OCI-LY1 (cell line): ENCODE measurements at regions not wholly inside any gene's neighbourhood (a gene's known extent, or its start where the extent isn't known, plus 50 kb on each side); places are given as distances from the start of the nearest gene placed in this dataset.

Experiments
- H2AFZ ChIP-seq: fragments of 200-600 bp; sonication (generic), shearing (Covaris generic); 2 replicates; pipeline ENCODE4 v1.6.0; 2014; ENCODE audit warnings: antibody characterized with exemption, mild to moderate bottlenecking, low read length
- H3F3A ChIP-seq: fragments of 200-600 bp; sonication (generic), shearing (Covaris generic); 2 replicates; pipeline ENCODE4 v1.6.0; 2014; ENCODE audit warnings: mild to moderate bottlenecking, antibody characterized with exemption, low read length, moderate library complexity; ENCODE audit not compliant: insufficient read depth
- H3K27ac ChIP-seq: fragments of 200-600 bp; sonication (generic); 2 replicates; pipeline ENCODE4 v1.5.1; 2014; ENCODE audit warnings: low read length, mixed run types, mild to moderate bottlenecking, low read depth; ENCODE audit not compliant: poor library complexity, severe bottlenecking
- H3K27me3 ChIP-seq: fragments of 200-600 bp; sonication (generic); 2 replicates; pipeline ENCODE4 v1.6.0; 2014; ENCODE audit warnings: antibody characterized with exemption, mild to moderate bottlenecking, low read length, moderate library complexity; ENCODE audit not compliant: insufficient read depth
- H3K36me3 ChIP-seq: fragments of 200-600 bp; sonication (generic); 2 replicates; pipeline ENCODE4 v1.6.1; 2014; ENCODE audit warnings: mild to moderate bottlenecking, antibody characterized with exemption, low read length, moderate library complexity, mixed read lengths; ENCODE audit not compliant: insufficient read depth
- H3K4me1 ChIP-seq: fragments of 200-600 bp; sonication (generic); 2 replicates; pipeline ENCODE4 v1.5.1; 2014; ENCODE audit warnings: mild to moderate bottlenecking, low read length, moderate library complexity; ENCODE audit not compliant: insufficient read depth, severe bottlenecking
- H3K4me2 ChIP-seq: fragments of 200-600 bp; sonication (generic), shearing (Covaris generic); 2 replicates; pipeline ENCODE4 v1.6.1; 2014; ENCODE audit warnings: low read length
- H3K4me3 ChIP-seq: fragments of 200-600 bp; sonication (generic); 2 replicates; pipeline ENCODE4 v1.5.1; 2014; ENCODE audit warnings: low read length, low read depth, mild to moderate bottlenecking, mixed read lengths; ENCODE audit not compliant: poor library complexity, severe bottlenecking
- H3K79me2 ChIP-seq: fragments of 200-600 bp; shearing (Covaris generic); 2 replicates; pipeline ENCODE4 v1.6.1; 2016; ENCODE audit warnings: mixed run types, low read length, mixed read lengths; ENCODE audit not compliant: insufficient read depth
- H3K9ac ChIP-seq: fragments of 200-600 bp; sonication (generic), shearing (Covaris generic); 2 replicates; pipeline ENCODE4 v1.6.1; 2014; ENCODE audit warnings: mild to moderate bottlenecking, low read length, mixed read lengths
- H3K9me2 ChIP-seq: fragments of 200-600 bp; sonication (generic), shearing (Covaris generic); 2 replicates; pipeline ENCODE4 v1.6.1; 2014; ENCODE audit warnings: low read depth, mild to moderate bottlenecking, low read length, mixed read lengths
- H3K9me3 ChIP-seq: fragments of 200-600 bp; shearing (Covaris generic); 2 replicates; pipeline ENCODE4 v1.6.1; 2014; ENCODE audit warnings: low read length, mixed read lengths
- H4K20me1 ChIP-seq: fragments of 200-600 bp; sonication (generic), shearing (Covaris generic); 2 replicates; pipeline ENCODE4 v1.6.0; 2016; ENCODE audit warnings: mild to moderate bottlenecking, low read length; ENCODE audit not compliant: insufficient read depth
- EZH2 ChIP-seq: fragments of 200-600 bp; sonication (generic), shearing (Covaris generic); IDR thresholded peaks from 2 replicates; pipeline ENCODE4 v1.8.0; 2017; ENCODE audit warnings: borderline replicate concordance, mixed run types, mild to moderate bottlenecking, antibody characterized with exemption, low read length, moderate library complexity, mixed read lengths
- TF ChIP-seq, protein P1 (sequence below): fragments of 200-600 bp; sonication (generic), shearing (Covaris generic); IDR thresholded peaks from 2 replicates; pipeline ENCODE4 v1.5.1; 2017; ENCODE audit warnings: mild to moderate bottlenecking, antibody characterized with exemption, low read length, moderate library complexity, mixed read lengths

DNA sequence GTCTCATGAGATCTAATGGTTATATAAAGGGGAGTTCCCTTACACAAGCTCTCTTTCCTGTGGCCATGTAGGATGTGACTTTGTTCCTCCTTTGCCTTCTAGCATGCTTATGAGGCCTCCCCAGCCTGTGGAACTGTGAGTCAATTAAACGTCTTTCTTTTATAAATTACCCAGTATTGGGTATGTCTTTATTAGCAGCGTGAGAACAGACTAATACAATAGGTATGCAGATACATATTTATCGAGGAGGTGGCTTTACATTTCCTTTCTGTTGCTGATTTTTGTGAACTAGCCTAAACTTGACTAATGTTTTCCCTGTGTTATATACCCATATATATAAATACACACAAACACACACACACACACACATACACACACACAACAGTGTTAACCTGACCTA is 80.2 kb downstream of the VCX2 start:
- Histone ChIP-seq H3K27me3 (no peaks in the 10 kb centered on the region), H3K9me2 (no peaks in the 10 kb centered on the region), H3F3A (no peaks in the 10 kb centered on the region), H2AFZ (no peak overlapping the region), H3K36me3 (no peaks in the 10 kb centered on the region), H3K27ac (no peak overlapping the region), H4K20me1 (no peaks in the 10 kb centered on the region), H3K9me3 (no peaks in the 10 kb centered on the region), H3K4me2 (no peak overlapping the region), H3K9ac (no peak overlapping the region), H3K79me2 (no peaks in the 10 kb centered on the region), H3K4me1 (no peaks in the 10 kb centered on the region), H3K4me3 (no peak overlapping the region)
- TF ChIP-seq EZH2: no peak
- TF ChIP-seq, protein P1, sequence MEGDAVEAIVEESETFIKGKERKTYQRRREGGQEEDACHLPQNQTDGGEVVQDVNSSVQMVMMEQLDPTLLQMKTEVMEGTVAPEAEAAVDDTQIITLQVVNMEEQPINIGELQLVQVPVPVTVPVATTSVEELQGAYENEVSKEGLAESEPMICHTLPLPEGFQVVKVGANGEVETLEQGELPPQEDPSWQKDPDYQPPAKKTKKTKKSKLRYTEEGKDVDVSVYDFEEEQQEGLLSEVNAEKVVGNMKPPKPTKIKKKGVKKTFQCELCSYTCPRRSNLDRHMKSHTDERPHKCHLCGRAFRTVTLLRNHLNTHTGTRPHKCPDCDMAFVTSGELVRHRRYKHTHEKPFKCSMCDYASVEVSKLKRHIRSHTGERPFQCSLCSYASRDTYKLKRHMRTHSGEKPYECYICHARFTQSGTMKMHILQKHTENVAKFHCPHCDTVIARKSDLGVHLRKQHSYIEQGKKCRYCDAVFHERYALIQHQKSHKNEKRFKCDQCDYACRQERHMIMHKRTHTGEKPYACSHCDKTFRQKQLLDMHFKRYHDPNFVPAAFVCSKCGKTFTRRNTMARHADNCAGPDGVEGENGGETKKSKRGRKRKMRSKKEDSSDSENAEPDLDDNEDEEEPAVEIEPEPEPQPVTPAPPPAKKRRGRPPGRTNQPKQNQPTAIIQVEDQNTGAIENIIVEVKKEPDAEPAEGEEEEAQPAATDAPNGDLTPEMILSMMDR: no peak

DNA sequence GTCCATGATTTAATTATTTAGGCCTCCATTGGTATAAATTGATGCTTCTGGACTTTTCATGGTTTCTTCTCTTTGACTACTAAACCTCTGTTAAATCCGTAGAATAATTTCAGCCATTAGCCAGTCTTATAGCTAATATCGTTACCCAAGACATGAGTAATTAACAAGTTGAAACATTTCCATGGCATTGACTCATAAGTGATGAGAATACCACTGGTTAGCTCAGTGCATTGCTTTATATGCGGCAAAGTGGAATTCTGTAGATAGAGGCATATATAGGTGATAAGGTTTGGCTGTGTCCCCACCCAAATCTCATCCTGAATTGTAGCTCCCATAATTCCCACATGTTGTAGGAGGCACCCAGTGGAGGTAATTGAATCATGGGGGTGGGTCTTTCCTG is 80.6 kb downstream of the VCX2 start:
- Histone ChIP-seq H3K4me3 (no peak overlapping the region), H3K9ac (no peak overlapping the region), H3K27me3 (no peaks in the 10 kb centered on the region), H3F3A (no peaks in the 10 kb centered on the region), H4K20me1 (no peaks in the 10 kb centered on the region), H3K4me1 (no peaks in the 10 kb centered on the region), H3K79me2 (no peaks in the 10 kb centered on the region), H2AFZ (no peak overlapping the region), H3K36me3 (no peaks in the 10 kb centered on the region), H3K9me2 (no peaks in the 10 kb centered on the region), H3K9me3 (no peaks in the 10 kb centered on the region), H3K4me2 (no peak overlapping the region), H3K27ac (no peak overlapping the region)
- TF ChIP-seq EZH2: no peak
- TF ChIP-seq, protein P1: no peak

DNA sequence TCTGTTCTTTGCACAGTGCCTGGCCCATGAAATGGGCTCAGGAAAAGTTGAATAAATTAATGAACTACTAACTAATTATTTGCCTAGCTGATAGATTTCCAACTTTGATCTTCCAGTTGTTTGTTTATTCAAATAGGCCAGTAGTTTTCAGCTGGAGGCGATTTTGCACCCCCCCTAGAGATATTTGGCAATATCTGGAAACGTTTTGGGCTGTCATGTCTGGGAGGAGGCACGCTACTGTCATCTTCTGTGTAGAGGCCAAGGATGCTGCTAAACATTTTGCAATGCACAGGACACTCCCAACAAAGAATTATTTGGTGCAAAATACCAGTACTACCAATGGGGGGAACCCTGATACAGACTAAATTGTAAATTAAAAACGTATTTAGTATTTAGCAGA is 81.9 kb downstream of the VCX2 start:
- H3K27me3 ChIP-seq: no peaks in the 10 kb centered on the region
- no peaks in the 10 kb centered on the region for H3K9me2 ChIP-seq
- no peak overlapping the region for H2AFZ ChIP-seq
- no peaks in the 10 kb centered on the region for H3K36me3 ChIP-seq
- no peak overlapping the region for H3K9ac ChIP-seq
- H3F3A ChIP-seq: no peaks in the 10 kb centered on the region
- H3K9me3 ChIP-seq: no peaks in the 10 kb centered on the region
- no peak for TF ChIP-seq EZH2
- TF ChIP-seq, protein P1: no peak
- no peak overlapping the region for H3K27ac ChIP-seq
- no peaks in the 10 kb centered on the region for H3K4me1 ChIP-seq
- H3K79me2 ChIP-seq: no peaks in the 10 kb centered on the region
- no peak overlapping the region for H3K4me3 ChIP-seq
- H4K20me1 ChIP-seq: no peaks in the 10 kb centered on the region
- H3K4me2 ChIP-seq: no peak overlapping the region
